Smooth muscle cell (in vitro differentiated cells): ENCODE measurements at regions not wholly inside any gene's neighbourhood (a gene's known extent, or its start where the extent isn't known, plus 50 kb on each side); places are given as distances from the start of the nearest gene placed in this dataset.

ENCODE experiments used
- DNase-seq: peaks from one replicate; lab custom pipeline; 2025; ENCODE audit not compliant: unreplicated experiment; lab: John Stamatoyannopoulos, UW
- H2AFZ ChIP-seq: fragments of 200-600 bp; sonication (generic); 2 replicates; pipeline ENCODE4 v1.6.0; 2016; ENCODE audit warnings: antibody characterized with exemption, low read depth, mild to moderate bottlenecking
- H3F3A ChIP-seq: fragments of 200-600 bp; sonication (generic); 2 replicates; pipeline ENCODE4 v1.6.0; 2017; ENCODE audit warnings: antibody characterized with exemption, low read depth
- H3K27ac ChIP-seq: fragments of 200-600 bp; sonication (generic); 2 replicates; pipeline ENCODE4 v1.5.1; 2016; ENCODE audit warnings: low read depth, mild to moderate bottlenecking
- H3K27me3 ChIP-seq: fragments of 200-600 bp; sonication (generic); 2 replicates; pipeline ENCODE4 v1.6.1; 2016; ENCODE audit warnings: low read depth, mild to moderate bottlenecking
- H3K36me3 ChIP-seq: fragments of 200-600 bp; sonication (generic); 2 replicates; pipeline ENCODE4 v1.5.1; 2016; ENCODE audit warnings: low read depth
- H3K4me1 ChIP-seq: fragments of 200-600 bp; sonication (generic); 2 replicates; pipeline ENCODE4 v1.5.1; 2016; ENCODE audit warnings: low read depth
- H3K4me2 ChIP-seq: fragments of 200-600 bp; sonication (generic); 2 replicates; pipeline ENCODE4 v1.6.0; 2016; ENCODE audit warnings: mild to moderate bottlenecking
- H3K4me3 ChIP-seq: fragments of 200-600 bp; sonication (generic); 2 replicates; pipeline ENCODE4 v1.5.1; 2016; ENCODE audit warnings: mild to moderate bottlenecking
- H3K79me2 ChIP-seq: fragments of 200-600 bp; sonication (generic); 2 replicates; pipeline ENCODE4 v1.6.0; 2016; ENCODE audit warnings: low read depth, mild to moderate bottlenecking
- H3K9ac ChIP-seq: fragments of 200-600 bp; sonication (generic); 2 replicates; pipeline ENCODE4 v1.6.0; 2016; ENCODE audit warnings: low read depth
- H3K9me3 ChIP-seq: fragments of 200-600 bp; sonication (generic); replicated peaks from 2 replicates; pipeline ENCODE4 v1.5.1; 2016; ENCODE audit warnings: low read depth
- H4K20me1 ChIP-seq: fragments of 200-600 bp; sonication (generic); 2 replicates; pipeline ENCODE4 v1.6.0; 2016; ENCODE audit warnings: low read depth
- CTCF ChIP-seq: fragments of 200-600 bp; sonication (generic); IDR thresholded peaks from 2 replicates; pipeline ENCODE4 v1.5.1; 2017; ENCODE audit warnings: borderline replicate concordance, mild to moderate bottlenecking, antibody characterized with exemption; ENCODE audit not compliant: insufficient read depth, poor library complexity, severe bottlenecking
- WGBS: methylation state at CpG from one replicate; pipeline ENCODE4 v1.1.7; 2016; ENCODE audit warnings: low lambda C conversion rate; 5-methylcytosine and 5-hydroxymethylcytosine counted together

GRCh38 chr4:34636623-34637022 lies 1607.7 kb downstream of the ARAP2 start:
- no peak overlapping the region for H3K4me3 ChIP-seq
- H2AFZ ChIP-seq = no peak overlapping the region
- no peak overlapping the region for H3K4me2 ChIP-seq
- no peaks in the 10 kb centered on the region for H3K27me3 ChIP-seq
- H3F3A ChIP-seq = no peaks in the 10 kb centered on the region
- no peak for TF ChIP-seq CTCF
- H3K27ac ChIP-seq = no peak overlapping the region
- no peak overlapping the region for H3K9ac ChIP-seq
- peaks cover 13% of the 10 kb centered on the region for H3K9me3 ChIP-seq
- WGBS = 84% methylated on average over 2 of the region's 2 CpGs
- H3K36me3 ChIP-seq = no peaks in the 10 kb centered on the region
- H4K20me1 ChIP-seq = no peaks in the 10 kb centered on the region
- H3K4me1 ChIP-seq = no peaks in the 10 kb centered on the region
- DNase-seq = no peak
- no peaks in the 10 kb centered on the region for H3K79me2 ChIP-seq

GRCh38 chr4:34643476-34643875 lies 1600.8 kb downstream of the ARAP2 start:
- Histone ChIP-seq H3K9me3 (peaks cover 13% of the 10 kb centered on the region), H3F3A (no peaks in the 10 kb centered on the region), H3K4me1 (no peaks in the 10 kb centered on the region), H3K9ac (no peak overlapping the region), H2AFZ (no peak overlapping the region), H3K36me3 (no peaks in the 10 kb centered on the region), H4K20me1 (no peaks in the 10 kb centered on the region), H3K4me2 (no peak overlapping the region), H3K4me3 (no peak overlapping the region), H3K79me2 (no peaks in the 10 kb centered on the region), H3K27ac (no peak overlapping the region), H3K27me3 (no peaks in the 10 kb centered on the region)
- 90% methylated on average over 1 of the region's 1 CpG for WGBS
- no peak for DNase-seq
- no peak for TF ChIP-seq CTCF

- DNase-seq = no peak
- H3F3A ChIP-seq = no peaks in the 10 kb centered on the region
- no peak overlapping the region for H3K4me3 ChIP-seq
- H3K36me3 ChIP-seq = no peaks in the 10 kb centered on the region
- no peaks in the 10 kb centered on the region for H3K4me1 ChIP-seq
- no peaks in the 10 kb centered on the region for H3K27me3 ChIP-seq
- H3K9me3 ChIP-seq = peaks cover 13% of the 10 kb centered on the region
- H2AFZ ChIP-seq = no peak overlapping the region
- no peaks in the 10 kb centered on the region for H4K20me1 ChIP-seq
- 82% methylated on average over 4 of the region's 4 CpGs for WGBS
- no peak overlapping the region for H3K27ac ChIP-seq
- TF ChIP-seq CTCF = no peak
- no peak overlapping the region for H3K9ac ChIP-seq
- no peak overlapping the region for H3K4me2 ChIP-seq
- H3K79me2 ChIP-seq = no peaks in the 10 kb centered on the region
Measured at GRCh38 chr4:34644579-34645115, 1599.7 kb downstream of the ARAP2 start.

DNA sequence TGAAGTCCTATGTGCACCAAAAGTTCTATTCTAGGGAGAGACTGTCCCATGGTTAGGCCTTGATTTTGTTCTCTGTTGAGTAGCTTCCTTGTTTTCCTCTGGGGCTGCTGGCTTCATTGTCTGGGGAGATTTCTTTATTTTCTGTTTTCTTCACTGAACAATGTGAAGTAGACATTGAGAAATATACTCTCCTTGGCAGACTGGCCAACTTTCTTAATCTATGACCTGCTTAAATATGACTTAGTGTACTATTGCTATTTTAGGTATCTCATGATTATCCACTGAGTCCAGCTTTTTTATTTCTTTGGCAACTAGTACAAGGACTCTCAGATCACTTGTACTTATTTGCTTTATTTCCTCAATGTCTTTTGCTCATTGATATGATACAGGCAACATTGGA lies 1594.6 kb downstream of the ARAP2 start:
- H4K20me1 ChIP-seq = no peaks in the 10 kb centered on the region

More for the DNA sequence above, 1594.6 kb downstream of the ARAP2 start:
- Histone ChIP-seq H3K9ac (no peak overlapping the region), H3F3A (no peaks in the 10 kb centered on the region), H3K27ac (no peak overlapping the region), H3K27me3 (no peaks in the 10 kb centered on the region), H3K79me2 (no peaks in the 10 kb centered on the region), H3K4me2 (no peak overlapping the region), H3K36me3 (no peaks in the 10 kb centered on the region), H2AFZ (no peak overlapping the region), H3K9me3 (no peaks in the 10 kb centered on the region), H3K4me1 (no peaks in the 10 kb centered on the region), H3K4me3 (no peak overlapping the region)
- no peak for DNase-seq
- TF ChIP-seq CTCF = no peak
